ENCODE measurements at regions not wholly inside any gene's neighbourhood (a gene's known extent, or its start where the extent isn't known, plus 50 kb on each side); places are given as distances from the start of the nearest gene placed in this dataset.
A peak's percentile ranks its signal among the peaks of the same experiment; 100 is the strongest.
"Not testable (repeated sequence)": the region's sequence is repeated elsewhere in the genome, so short reads cannot be mapped to it uniquely, and the experiment has no call there.

DNA sequence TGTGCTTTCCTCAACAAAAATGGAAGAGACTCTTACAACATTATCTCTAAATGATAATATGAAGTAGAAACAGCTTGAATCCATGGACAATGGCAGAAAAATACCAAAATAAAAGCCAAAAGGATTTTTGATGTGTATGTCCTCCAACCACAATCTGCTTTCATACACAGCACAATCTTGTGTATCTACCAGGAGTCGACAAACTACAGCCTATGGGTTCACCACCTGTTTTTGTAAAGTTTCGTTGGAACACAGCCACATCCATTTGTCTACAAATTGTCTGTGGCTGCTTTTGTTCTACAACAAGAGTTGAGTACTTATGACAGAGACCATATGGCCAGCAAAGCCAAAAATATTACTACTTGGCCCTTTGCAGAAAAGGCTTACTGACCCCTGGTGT lies 88.7 kb upstream of the UBE2E2 start:
- no peak for DNase-seq

DNA sequence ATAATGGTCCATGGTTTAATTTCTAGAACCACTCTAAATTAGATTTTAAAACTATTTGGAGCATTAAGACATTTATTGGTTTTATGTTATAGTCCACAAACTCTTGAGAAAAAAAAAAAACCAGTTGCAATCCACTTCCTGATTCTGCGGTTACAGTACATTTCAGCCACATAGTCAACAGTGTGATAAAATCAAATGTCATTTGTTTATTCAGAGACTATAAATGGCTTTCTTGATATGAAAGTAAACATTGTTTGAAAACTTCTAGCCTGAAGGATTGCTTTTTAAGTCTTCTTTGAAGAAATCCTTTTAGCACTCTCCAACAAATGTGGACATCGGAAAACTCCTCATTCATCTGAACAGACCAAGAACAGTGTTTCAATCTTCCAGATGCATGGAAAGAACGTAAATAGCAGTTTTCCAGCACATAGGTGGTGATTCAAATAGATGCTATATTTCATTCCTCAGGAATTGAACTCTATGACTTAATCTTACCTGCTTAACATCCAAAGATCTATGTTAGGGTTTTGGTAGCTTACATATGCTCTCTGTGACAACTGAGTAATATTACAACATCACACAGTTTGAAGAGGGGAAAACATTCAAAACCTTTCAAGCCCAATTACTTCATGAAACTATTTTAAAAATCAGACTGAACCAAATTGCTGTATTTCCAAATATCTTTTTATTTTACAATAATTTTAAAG lies 87.8 kb upstream of the UBE2E2 start:
- DNase-seq, result no peak

DNA sequence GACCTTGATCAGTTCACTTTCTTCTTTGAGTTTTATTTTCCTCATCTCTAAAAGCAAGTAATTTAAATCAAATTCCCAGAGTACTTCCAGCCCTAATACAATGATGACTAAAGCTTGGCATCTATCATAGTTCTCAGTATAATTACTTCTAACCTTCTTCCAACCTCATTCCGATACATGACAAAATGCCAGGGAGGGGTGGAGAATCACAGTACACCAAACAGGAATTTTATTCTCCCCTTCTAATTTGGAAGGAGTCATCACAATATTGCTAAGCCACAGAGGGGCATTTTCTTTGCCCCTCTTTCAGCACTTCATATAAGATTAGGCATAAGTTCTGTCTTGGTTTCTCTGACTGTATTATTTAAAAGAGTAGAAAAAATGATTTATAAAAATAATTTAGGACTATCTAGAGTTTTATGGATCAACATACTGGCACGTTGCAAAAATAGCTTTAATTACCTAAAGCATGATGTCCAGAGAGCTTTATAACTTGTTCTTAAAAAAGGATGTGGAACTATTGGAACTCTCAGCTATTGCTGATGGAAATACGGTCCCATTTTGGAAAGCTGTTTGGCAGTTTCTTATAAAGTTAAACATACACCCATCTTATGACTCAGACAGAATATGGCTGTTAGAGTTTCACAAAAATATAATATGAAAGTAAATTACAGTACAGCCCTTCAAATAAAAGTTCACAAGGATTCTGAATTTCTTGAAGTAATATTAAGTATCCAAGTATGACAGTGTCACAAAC lies 86.9 kb upstream of the UBE2E2 start:
- peak; percentile 46 for DNase-seq

DNA sequence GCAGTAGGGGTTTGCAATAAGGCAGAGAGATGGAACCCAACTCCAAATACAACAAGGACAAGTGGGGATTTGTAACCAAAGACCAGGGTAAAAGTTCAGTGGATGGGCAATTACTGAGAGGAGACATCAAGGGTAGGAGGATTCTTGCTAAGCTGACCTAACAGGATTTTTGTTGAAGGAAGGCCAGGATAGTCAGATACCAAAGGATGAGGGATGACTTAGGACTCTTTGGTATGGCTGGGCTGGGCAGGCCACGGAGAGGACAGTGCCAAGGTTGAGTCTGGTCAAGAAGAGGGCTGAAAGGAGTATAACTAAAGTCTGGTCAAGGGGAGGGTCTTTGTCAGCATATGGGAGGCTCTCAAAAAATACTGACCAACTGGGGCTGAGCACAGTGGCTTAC lies 85.3 kb upstream of the UBE2E2 start:
- DNase-seq, result no peak

DNA sequence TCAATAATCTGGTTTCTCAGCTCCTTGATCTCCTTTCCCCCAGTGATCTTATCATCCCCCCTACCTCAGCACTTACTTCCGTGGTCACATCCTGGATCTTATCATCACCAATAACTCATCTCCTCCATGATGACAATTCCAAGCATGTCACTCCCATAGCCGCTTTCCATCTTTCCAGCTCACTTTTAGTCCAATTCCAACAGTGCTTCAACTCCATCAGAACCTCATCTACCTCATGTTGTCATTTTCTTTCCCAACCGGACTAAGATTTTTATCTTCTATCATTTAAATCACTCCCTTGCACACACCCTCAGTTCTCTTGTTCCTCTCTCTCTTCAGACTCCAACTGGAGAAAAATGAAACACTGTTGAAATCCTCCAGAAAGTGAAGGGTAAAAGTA lies 75.9 kb upstream of the UBE2E2 start:
- DNase-seq, result no peak

- DNase-seq, result no peak
Observed at GRCh38 chr3:23128655-23129054, 74.5 kb upstream of the UBE2E2 start.

DNA sequence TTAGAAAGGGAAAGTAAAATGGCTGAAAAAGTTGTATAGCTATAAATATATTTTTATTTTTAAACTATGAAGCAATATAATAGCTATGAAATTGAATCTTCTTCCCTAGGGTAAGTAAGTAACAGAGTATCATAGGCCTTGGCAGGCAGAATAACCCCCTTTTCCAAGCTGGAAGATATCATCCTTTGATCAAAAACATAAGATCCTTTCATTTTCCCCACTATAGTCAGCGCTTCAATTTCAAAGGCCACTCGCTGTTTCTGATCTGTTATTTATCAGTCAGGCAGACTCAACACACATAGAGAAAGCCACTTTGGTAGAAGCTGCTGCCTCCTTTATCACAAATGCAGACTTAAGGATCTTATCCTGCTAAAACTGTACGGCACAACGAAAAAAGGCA lies 74.0 kb upstream of the UBE2E2 start:
- peak; percentile 39 for DNase-seq

- DNase-seq, result peak; percentile 54
Observed at GRCh38 chr3:23129817-23130216, 73.3 kb upstream of the UBE2E2 start.

GRCh38 chr3:23130406-23130805 lies 72.7 kb upstream of the UBE2E2 start:
- no peak for DNase-seq

DNA sequence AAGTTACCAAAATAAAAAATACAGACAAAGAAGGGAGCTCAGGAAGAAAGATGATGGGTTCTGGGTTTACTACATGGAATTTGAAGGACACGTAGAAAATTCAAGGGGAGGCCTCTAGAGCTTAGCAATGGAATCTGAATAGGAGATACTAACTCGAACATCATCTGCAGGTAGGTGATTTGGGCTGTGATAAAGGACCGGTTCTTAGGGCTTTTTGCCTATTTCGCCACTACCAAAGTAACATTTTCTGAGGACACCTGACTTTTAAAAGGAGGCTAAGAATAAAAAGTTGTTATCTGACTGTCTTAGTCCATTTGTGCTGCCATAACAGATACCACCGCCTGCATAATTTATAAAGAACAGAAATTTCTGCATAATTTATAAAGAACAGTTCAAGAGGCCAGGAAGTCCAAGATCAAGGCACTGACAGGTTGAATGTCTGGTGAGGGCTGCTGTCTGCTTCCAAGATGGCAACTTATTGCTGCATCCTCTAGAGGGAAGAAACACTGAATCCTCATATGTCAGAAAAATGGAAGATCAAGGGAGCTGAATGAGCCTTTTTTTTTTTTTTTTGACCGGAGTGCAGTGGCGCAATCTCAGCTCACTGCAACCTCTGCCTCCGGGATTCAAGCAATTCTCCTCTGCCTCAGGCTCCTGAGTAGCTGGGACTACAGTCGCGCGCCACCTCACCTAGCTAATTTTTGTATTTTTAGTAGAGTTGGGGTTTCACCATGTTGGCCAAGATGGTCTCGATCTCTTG lies 67.9 kb upstream of the UBE2E2 start:
- no peak for DNase-seq

DNA sequence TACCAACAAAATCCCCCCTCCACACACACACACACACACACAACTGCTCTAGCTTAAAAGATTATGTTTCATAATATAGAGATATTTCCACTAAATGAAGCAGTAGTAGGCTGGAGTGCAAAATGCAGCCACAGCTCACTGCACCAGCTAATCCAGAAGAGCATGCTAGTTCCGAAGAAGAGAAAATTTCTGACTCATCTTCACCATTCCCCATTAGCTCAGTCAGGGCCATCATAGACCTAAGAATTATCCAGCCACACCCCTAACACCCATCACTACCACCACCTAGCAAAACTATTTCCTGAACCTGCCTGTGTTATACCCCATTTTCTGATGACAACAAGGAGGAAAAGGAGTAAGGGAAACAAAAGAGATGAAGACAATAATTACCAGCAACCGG lies 67.1 kb upstream of the UBE2E2 start:
- DNase-seq, result no peak

DNA sequence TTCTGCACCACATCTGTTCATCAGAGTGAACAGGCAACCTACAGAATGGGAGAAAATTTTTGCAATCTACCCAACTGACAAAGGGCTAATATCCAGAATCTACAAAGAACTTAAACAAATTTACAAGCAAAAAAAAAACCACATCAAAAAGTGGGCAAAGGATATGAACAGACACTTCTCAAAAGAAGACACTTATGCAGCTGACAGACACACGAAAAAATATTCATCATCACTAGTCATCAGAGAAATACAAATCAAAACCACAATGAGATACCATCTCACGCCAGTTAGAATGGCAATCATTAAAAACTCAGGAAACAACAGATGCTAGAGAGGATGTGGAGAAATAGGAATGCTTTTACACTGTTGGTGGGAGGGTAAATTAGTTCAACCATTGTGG lies 59.1 kb upstream of the UBE2E2 start:
- DNase-seq, result not testable (repeated sequence)

DNA sequence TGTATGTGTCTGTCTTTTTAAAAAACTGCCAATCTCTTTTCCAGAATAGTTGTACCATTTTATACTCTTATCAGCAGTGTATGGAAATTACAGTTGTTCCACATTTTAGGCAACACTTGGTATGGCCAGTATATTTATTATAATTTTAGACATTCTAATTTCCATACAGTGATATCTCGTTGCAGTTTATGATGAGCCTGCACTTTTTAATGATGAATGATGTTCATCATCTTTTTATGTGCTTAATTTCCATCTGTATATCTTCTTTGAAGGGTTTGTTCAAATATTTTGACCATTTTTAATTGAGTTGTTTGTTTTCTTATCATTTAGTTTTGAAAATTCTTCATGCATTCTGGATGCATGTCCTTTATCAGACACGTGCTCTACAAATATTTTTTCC lies 57.0 kb upstream of the UBE2E2 start:
- no peak for DNase-seq

- no peak for DNase-seq
Observed at GRCh38 chr3:23152989-23153388, 50.1 kb upstream of the UBE2E2 start.

Data from hindlimb muscle (tissue), 1 donor.